H54 (cell line): ENCODE measurements at regions not wholly inside any gene's neighbourhood (a gene's known extent, or its start where the extent isn't known, plus 50 kb on each side); places are given as distances from the start of the nearest gene placed in this dataset.
A peak's percentile ranks its signal among the peaks of the same experiment; 100 is the strongest.

Experiments
- DNase-seq: peaks from one replicate; pipeline ENCODE4 v3.0.0; 2011; ENCODE audit warnings: low spot score, mixed read lengths; ENCODE audit not compliant: insufficient read length
- FAIRE-seq: peaks from 3 replicates; lab custom pipeline; 2011; peaks lifted over from hg19 to GRCh38; lab: Jason Lieb, UNC
- POLR2A ChIP-seq: IDR thresholded peaks from 2 replicates; pipeline ENCODE4 v1.6.1; 2011; ENCODE audit warnings: low read depth, mild to moderate bottlenecking, low read length

GRCh38 chr5:12312343-12312742 lies 408.1 kb upstream of the CTNND2 start:
- no peak for TF ChIP-seq POLR2A
- DNase-seq (no peak), FAIRE-seq (no peak)

- DNase-seq (no peak), FAIRE-seq (no peak)
- TF ChIP-seq POLR2A, result no peak
These were observed 389.9 kb upstream of the CTNND2 start for GRCh38 chr5:12294151-12294550.

GRCh38 chr5:12292610-12293204 lies 388.5 kb upstream of the CTNND2 start:
- TF ChIP-seq POLR2A, result no peak
- DNase-seq (no peak), FAIRE-seq (peak; percentile 27)

- DNase-seq, result no peak
- TF ChIP-seq POLR2A, result no peak
- FAIRE-seq, result no peak
These were observed 380.4 kb upstream of the CTNND2 start for GRCh38 chr5:12284604-12285003.

GRCh38 chr5:12277504-12278192 lies 373.4 kb upstream of the CTNND2 start:
- FAIRE-seq (no peak), DNase-seq (no peak)
- TF ChIP-seq POLR2A, result no peak

GRCh38 chr5:12274236-12274635 lies 370.0 kb upstream of the CTNND2 start:
- no peak for FAIRE-seq
- no peak for TF ChIP-seq POLR2A
- no peak for DNase-seq

GRCh38 chr5:12272389-12272788 lies 368.1 kb upstream of the CTNND2 start:
- no peak for TF ChIP-seq POLR2A
- FAIRE-seq (no peak), DNase-seq (no peak)

- TF ChIP-seq POLR2A, result no peak
- DNase-seq (no peak), FAIRE-seq (no peak)
These were observed 366.7 kb upstream of the CTNND2 start for GRCh38 chr5:12270914-12271313.

GRCh38 chr5:12269164-12269563 lies 364.9 kb upstream of the CTNND2 start:
- FAIRE-seq (no peak), DNase-seq (no peak)
- no peak for TF ChIP-seq POLR2A

GRCh38 chr5:12258549-12258948 lies 354.3 kb upstream of the CTNND2 start:
- DNase-seq (no peak), FAIRE-seq (no peak)
- TF ChIP-seq POLR2A, result no peak

GRCh38 chr5:12250454-12250853 lies 346.2 kb upstream of the CTNND2 start:
- no peak for DNase-seq
- TF ChIP-seq POLR2A, result no peak
- FAIRE-seq, result no peak

- FAIRE-seq, result no peak
- no peak for TF ChIP-seq POLR2A
- DNase-seq, result no peak
These were observed 344.6 kb upstream of the CTNND2 start for GRCh38 chr5:12248831-12249230.

- no peak for TF ChIP-seq POLR2A
- FAIRE-seq (peak; percentile 77), DNase-seq (no peak)
These were observed 341.8 kb upstream of the CTNND2 start for GRCh38 chr5:12246036-12246435.

GRCh38 chr5:12245429-12245828 lies 341.2 kb upstream of the CTNND2 start:
- FAIRE-seq, result peak; percentile 67
- no peak for TF ChIP-seq POLR2A
- no peak for DNase-seq
